ENCODE measurements at regions not wholly inside any gene's neighbourhood (a gene's known extent, or its start where the extent isn't known, plus 50 kb on each side); places are given as distances from the start of the nearest gene placed in this dataset.

- H3K4ac ChIP-seq (replicated peaks; ENCODE audit: insufficient read length, low read depth, low read length): no peak overlapping the region
- H2AK5ac ChIP-seq (ENCODE audit: low read depth, low read length): no peak overlapping the region
- no peak overlapping the region for H2AFZ ChIP-seq (ENCODE audit: low read length)
- no peaks in the 10 kb centered on the region; the same call in 1 of the 2 replicates for H3K23me2 ChIP-seq (ENCODE audit: low read depth, low read length)
- no peak overlapping the region for H3K56ac ChIP-seq (replicated peaks; ENCODE audit: insufficient read length, low read depth, low read length)
- H3K27ac ChIP-seq (ENCODE audit: low read depth, low read length): no peak overlapping the region
- H3K4me1 ChIP-seq (replicated peaks in 1 of 4; ENCODE audit: control insufficient read depth in 3 of 4, insufficient read depth in 4 of 4, low read length in 3 of 4): no peaks in the 10 kb centered on the region
- H4K91ac ChIP-seq (replicated peaks; ENCODE audit: insufficient read length, low read length): no peak overlapping the region
- ChIA-PET CTCF (ENCODE audit: partially characterized antibody) (interaction anchor here (0.6 to 3.3 kb wide), 7 partner anchors 9 to 289 kb away, joined by 3 to 22 read pairs (median 3); no protein-coding TSS in a partner anchor), POLR2A (ENCODE audit: partially characterized antibody) (interaction anchor here (0.8 kb wide), 1 partner anchor 272 kb away, joined by 3 read pairs; no protein-coding TSS in a partner anchor)
- DNase-seq (ENCODE audit: low read depth in 1 of 2, low spot score in 2 of 2): no peak
- H2BK5ac ChIP-seq (ENCODE audit: low read depth, low read length): no peak overlapping the region
- no peak overlapping the region for H3K14ac ChIP-seq (ENCODE audit: insufficient read length)
- H3K9me3 ChIP-seq (ENCODE audit: insufficient read depth in 2 of 2, low read depth in 1 of 2, low read length in 1 of 2): no peaks in the 10 kb centered on the region
- no peaks in the 10 kb centered on the region for H3K27me3 ChIP-seq (replicated peaks in 1 of 4; ENCODE audit: control insufficient read depth in 3 of 4, extremely low read depth in 1 of 4, insufficient read depth in 3 of 4, low read length in 3 of 4)
- H3K4me3 ChIP-seq (ENCODE audit: extremely low read depth in 1 of 4, insufficient read depth in 2 of 4, low read depth in 3 of 4, low read length in 4 of 4): no peak overlapping the region
- no peaks in the 10 kb centered on the region for H3K36me3 ChIP-seq (ENCODE audit: control insufficient read depth in 2 of 4, insufficient read depth in 4 of 4, low read length in 3 of 4)
- no peak overlapping the region for H3K18ac ChIP-seq (ENCODE audit: extremely low read depth, low read length)
- no peak overlapping the region for H3K23ac ChIP-seq (ENCODE audit: insufficient read length)
- 83% methylated on average over 2 of the region's 2 CpGs; no CpG with 5 or more reads in 1 of the 2 experiments for WGBS, 2 experiments (ENCODE audit: extremely low coverage in 1 of 2, insufficient coverage in 1 of 2, insufficient read length in 1 of 2, insufficient replicate concordance in 2 of 2, low coverage in 1 of 2, low lambda C conversion rate in 2 of 2, missing lambda C conversion rate in 1 of 2)
- FAIRE-seq: no peak
- H4K5ac ChIP-seq (ENCODE audit: insufficient read length, low read depth, low read length): no peak overlapping the region
- H2BK12ac ChIP-seq (ENCODE audit: low read depth, low read length): no peak overlapping the region
- H2BK15ac ChIP-seq (ENCODE audit: low read length): no peak overlapping the region
- H3K4me2 ChIP-seq (ENCODE audit: insufficient read depth in 1 of 2, low read depth in 2 of 2, low read length in 2 of 2): no peak overlapping the region
- H2BK120ac ChIP-seq (replicated peaks; ENCODE audit: low read depth, low read length): no peak overlapping the region
- H3K9ac ChIP-seq (replicated peaks in 1 of 4; ENCODE audit: extremely low read depth in 1 of 4, low read depth in 3 of 4, low read length in 3 of 4): no peak overlapping the region
- no peak overlapping the region for H4K8ac ChIP-seq (ENCODE audit: extremely low read depth, insufficient read depth, low read length)
- no peaks in the 10 kb centered on the region for H3K79me1 ChIP-seq (ENCODE audit: low read depth, low read length)
- TF ChIP-seq SP2 (IDR thresholded peaks at IDR 0.05; ENCODE audit: low read length) (no peak), RFX5 (IDR thresholded peaks at IDR 0.05; ENCODE audit: borderline replicate concordance, low read depth, low read length) (no peak), CTCF (IDR thresholded peaks at IDR 0.05; ENCODE audit: control extremely low read depth in 1 of 3, insufficient read depth in 1 of 3, low read depth in 1 of 3, low read length in 3 of 3) (peak in 1 of 3 experiments; percentile 5; a peak in 1 of 4 replicates), RAD21 (IDR thresholded peaks at IDR 0.05 in 1 of 2, conservative IDR thresholded peaks at IDR 0.05 in 1 of 2; ENCODE audit: low read depth in 2 of 2, low read length in 2 of 2) (no peak), HDAC2 (IDR thresholded peaks at IDR 0.05; ENCODE audit: borderline replicate concordance in 1 of 2, low read depth in 2 of 2, low read length in 2 of 2) (no peak)
- H3K79me2 ChIP-seq (ENCODE audit: control insufficient read depth in 1 of 2, insufficient read depth in 2 of 2, low read length in 2 of 2): no peaks in the 10 kb centered on the region
- no peak overlapping the region for H2BK20ac ChIP-seq (ENCODE audit: low read length)
- H4K20me1 ChIP-seq (replicated peaks in 1 of 2; ENCODE audit: control insufficient read depth in 1 of 2, insufficient read depth in 2 of 2, low read length in 2 of 2): no peaks in the 10 kb centered on the region
These were observed 435.1 kb upstream of the MEIS1 start for GRCh38 chr2:65999796-66000195.
